Activated CD8-positive, alpha-beta T cell treated with anti-CD3 and anti-CD28 coated beads for 36 hours (primary cell): ENCODE measurements at regions not wholly inside any gene's neighbourhood (a gene's known extent, or its start where the extent isn't known, plus 50 kb on each side); places are given as distances from the start of the nearest gene placed in this dataset.

Source experiments
- ATAC-seq: fragments of 200-7000 bp; cut with Tn5 transposase; one replicate; pipeline ENCODE4 v1.10.0; 2021; ENCODE audit warnings: mild to moderate bottlenecking, moderate library complexity
- CTCF ChIA-PET: fragments of 350-600 bp; sonication (Branson Sonifier 250); formaldehyde crosslinking; loops from one replicate; lab custom pipeline; 2021; ENCODE audit warnings: antibody characterized with exemption; lab: Charles Lee
- POLR2A ChIA-PET: fragments of 350-600 bp; sonication (Branson Sonifier 250); formaldehyde crosslinking; loops from one replicate; lab custom pipeline; 2021; ENCODE audit warnings: antibody characterized with exemption; lab: Charles Lee
- DNase-seq: peaks from one replicate; pipeline ENCODE4 v3.0.0-alpha.2; 2020
- H3K27ac Mint-ChIP-seq: one replicate; pipeline ENCODE4 v1.8.0; 2021; ENCODE audit warnings: mild to moderate bottlenecking, mixed read lengths
- H3K27me3 Mint-ChIP-seq: one replicate; pipeline ENCODE4 v1.8.0; 2021; ENCODE audit warnings: mixed read lengths
- H3K36me3 Mint-ChIP-seq: one replicate; pipeline ENCODE4 v1.8.0; 2021; ENCODE audit warnings: low read depth, mixed read lengths
- H3K4me1 Mint-ChIP-seq: one replicate; pipeline ENCODE4 v1.8.0; 2021; ENCODE audit warnings: low read depth, mixed read lengths
- H3K4me3 Mint-ChIP-seq: one replicate; pipeline ENCODE4 v1.8.0; 2021; ENCODE audit warnings: mild to moderate bottlenecking, moderate library complexity, mixed read lengths
- H3K9me3 Mint-ChIP-seq: one replicate; pipeline ENCODE4 v1.8.0; 2021; ENCODE audit warnings: mixed read lengths
- CTCF ChIP-seq: fragments of 200-600 bp; IDR thresholded peaks from one replicate; pipeline ENCODE4 v1.8.0; 2022; ENCODE audit warnings: antibody characterized with exemption, mild to moderate bottlenecking
- intact Hi-C: fragments of 100-400 bp; cut with micrococcal nuclease; formaldehyde crosslinking; loops from one replicate; pipeline ENCODE4 v1.10.0; 2022

GRCh38 chr4:147371661-147372060 is 109.2 kb upstream of the EDNRA start:
- ChIA-PET POLR2A (no interaction called here), CTCF (no interaction called here)
- no peak for TF ChIP-seq CTCF

GRCh38 chr4:147378780-147379179 is 102.1 kb upstream of the EDNRA start:
- TF ChIP-seq CTCF: no peak
- ATAC-seq (no peak), DNase-seq (no peak)
- intact Hi-C loops: no loop called here
- POLR2A ChIA-PET: no interaction called here
- CTCF ChIA-PET: no interaction called here
- no peak overlapping the region for H3K4me3 Mint-ChIP-seq
- peaks cover 2% of the 10 kb centered on the region for H3K27me3 Mint-ChIP-seq
- H3K9me3 Mint-ChIP-seq: peaks cover 2% of the 10 kb centered on the region
- no peaks in the 10 kb centered on the region for H3K4me1 Mint-ChIP-seq
- no peaks in the 10 kb centered on the region for H3K36me3 Mint-ChIP-seq
- H3K27ac Mint-ChIP-seq: no peak overlapping the region

More at GRCh38 chr4:147371661-147372060, 109.2 kb upstream of the EDNRA start:
- Mint-ChIP-seq H3K4me3 (no peak overlapping the region), H3K4me1 (no peaks in the 10 kb centered on the region), H3K27me3 (peaks cover 2% of the 10 kb centered on the region), H3K9me3 (peaks cover 2% of the 10 kb centered on the region), H3K36me3 (no peaks in the 10 kb centered on the region), H3K27ac (no peak overlapping the region)
- no peak for ATAC-seq
- no peak for DNase-seq
- intact Hi-C loops: no loop called here

GRCh38 chr4:147381749-147382148 is 99.1 kb upstream of the EDNRA start:
- no peak for TF ChIP-seq CTCF
- H3K4me1 Mint-ChIP-seq: no peaks in the 10 kb centered on the region
- H3K36me3 Mint-ChIP-seq: no peaks in the 10 kb centered on the region
- no peak for DNase-seq
- no peaks in the 10 kb centered on the region for H3K9me3 Mint-ChIP-seq
- no peaks in the 10 kb centered on the region for H3K27me3 Mint-ChIP-seq
- ChIA-PET POLR2A (no interaction called here), CTCF (no interaction called here)
- no peak for ATAC-seq
- no peak overlapping the region for H3K27ac Mint-ChIP-seq
- intact Hi-C loops: no loop called here
- no peak overlapping the region for H3K4me3 Mint-ChIP-seq

GRCh38 chr4:147388018-147388417 is 92.9 kb upstream of the EDNRA start:
- ATAC-seq (no peak), DNase-seq (no peak)
- H3K9me3 Mint-ChIP-seq: no peaks in the 10 kb centered on the region
- ChIA-PET POLR2A (no interaction called here), CTCF (no interaction called here)
- H3K27ac Mint-ChIP-seq: no peak overlapping the region
- H3K4me1 Mint-ChIP-seq: no peaks in the 10 kb centered on the region
- H3K4me3 Mint-ChIP-seq: no peak overlapping the region
- H3K27me3 Mint-ChIP-seq: no peaks in the 10 kb centered on the region
- intact Hi-C loops: no loop called here
- TF ChIP-seq CTCF: no peak
- no peaks in the 10 kb centered on the region for H3K36me3 Mint-ChIP-seq

GRCh38 chr4:147396105-147396504 is 84.8 kb upstream of the EDNRA start:
- no peak for ATAC-seq
- no peak for TF ChIP-seq CTCF
- ChIA-PET POLR2A (interaction anchor here (0.6 kb wide), 1 partner anchor 15 kb away, joined by 3 read pairs; no protein-coding TSS in a partner anchor), CTCF (no interaction called here)
- intact Hi-C loops: no loop called here
- no peaks in the 10 kb centered on the region for H3K36me3 Mint-ChIP-seq
- H3K4me1 Mint-ChIP-seq: no peaks in the 10 kb centered on the region
- no peaks in the 10 kb centered on the region for H3K27me3 Mint-ChIP-seq
- no peak overlapping the region for H3K4me3 Mint-ChIP-seq
- no peak overlapping the region for H3K27ac Mint-ChIP-seq
- no peak for DNase-seq
- peaks cover 3% of the 10 kb centered on the region for H3K9me3 Mint-ChIP-seq
